ENCODE measurements at regions not wholly inside any gene's neighbourhood (a gene's known extent, or its start where the extent isn't known, plus 50 kb on each side); places are given as distances from the start of the nearest gene placed in this dataset.
A peak's percentile ranks its signal among the peaks of the same experiment; 100 is the strongest.
"Not testable (repeated sequence)": the region's sequence is repeated elsewhere in the genome, so short reads cannot be mapped to it uniquely, and the experiment has no call there.

- DNase-seq (ENCODE audit: low read depth) = peak; percentile 78
- not testable (repeated sequence) for H3K4me3 ChIP-seq (ENCODE audit: low read depth, low read length)
- peak; percentile 56 for TF ChIP-seq CTCF (IDR thresholded peaks at IDR 0.05; ENCODE audit: low read depth, low read length)
Observed at GRCh38 chr14:106741086-106741827, 1214.9 kb downstream of the TMEM121 start.

- H3K4me3 ChIP-seq (ENCODE audit: low read depth, low read length) = not testable (repeated sequence)
- DNase-seq (ENCODE audit: low read depth) = peak; percentile 44
Observed at GRCh38 chr14:106745016-106745767, 1218.8 kb downstream of the TMEM121 start.

GRCh38 chr14:106750089-106750488 lies 1223.7 kb downstream of the TMEM121 start:
- H3K4me3 ChIP-seq (ENCODE audit: low read depth, low read length); DNase-seq (ENCODE audit: low read depth): not testable (repeated sequence)

GRCh38 chr14:106753751-106754150 lies 1227.4 kb downstream of the TMEM121 start:
- not testable (repeated sequence) for H3K4me3 ChIP-seq (ENCODE audit: low read depth, low read length)
- DNase-seq (ENCODE audit: low read depth) = peak; percentile 14
- peak; percentile 3 for TF ChIP-seq CTCF (IDR thresholded peaks at IDR 0.05; ENCODE audit: low read depth, low read length)

GRCh38 chr14:106757444-106757843 lies 1231.1 kb downstream of the TMEM121 start:
- not testable (repeated sequence) for H3K4me3 ChIP-seq (ENCODE audit: low read depth, low read length); DNase-seq (ENCODE audit: low read depth)

- DNase-seq (ENCODE audit: low read depth); H3K4me3 ChIP-seq (ENCODE audit: low read depth, low read length): not testable (repeated sequence)
Observed at GRCh38 chr14:106761886-106762816, 1235.8 kb downstream of the TMEM121 start.

GRCh38 chr14:106764968-106765369 lies 1238.6 kb downstream of the TMEM121 start:
- H3K4me3 ChIP-seq (ENCODE audit: low read depth, low read length) = not testable (repeated sequence)
- DNase-seq (ENCODE audit: low read depth) = peak; percentile 18
- TF ChIP-seq CTCF (IDR thresholded peaks at IDR 0.05; ENCODE audit: low read depth, low read length) = peak; percentile 24

GRCh38 chr14:106766145-106766544 lies 1239.8 kb downstream of the TMEM121 start:
- TF ChIP-seq MYC (IDR thresholded peaks at IDR 0.05; ENCODE audit: low read depth, low read length) (no peak), POLR2A (IDR thresholded peaks at IDR 0.05; ENCODE audit: extremely low read depth, insufficient read length) (no peak)
- H3K4me3 ChIP-seq (ENCODE audit: low read depth, low read length) = no peak overlapping the region
- DNase-seq (ENCODE audit: low read depth) = no peak

- peak; percentile 77 for DNase-seq (ENCODE audit: low read depth)
- peak; percentile 21 for TF ChIP-seq CTCF (IDR thresholded peaks at IDR 0.05; ENCODE audit: low read depth, low read length)
- H3K4me3 ChIP-seq (ENCODE audit: low read depth, low read length) = not testable (repeated sequence)
Observed at GRCh38 chr14:106766551-106767277, 1240.3 kb downstream of the TMEM121 start.

- not testable (repeated sequence) for DNase-seq (ENCODE audit: low read depth); H3K4me3 ChIP-seq (ENCODE audit: low read depth, low read length)
Observed at GRCh38 chr14:106768230-106768629, 1241.8 kb downstream of the TMEM121 start.

- not testable (repeated sequence) for H3K4me3 ChIP-seq (ENCODE audit: low read depth, low read length); DNase-seq (ENCODE audit: low read depth)
Observed at GRCh38 chr14:106768972-106769700, 1242.8 kb downstream of the TMEM121 start.

All from NB4 (cell line).